Tibial nerve (tissue), 3 donors: ENCODE measurements at regions not wholly inside any gene's neighbourhood (a gene's known extent, or its start where the extent isn't known, plus 50 kb on each side); places are given as distances from the start of the nearest gene placed in this dataset.
"Not testable (repeated sequence)": the region's sequence is repeated elsewhere in the genome, so short reads cannot be mapped to it uniquely, and the experiment has no call there.

ENCODE experiments used
- CTCF ChIP-seq, 5 experiments: fragments of 200-600 bp in 3 of 5; fragments of 450-650 bp in 2 of 5; sonication (generic) in 3 of 5; IDR thresholded peaks; one replicate each; pipeline ENCODE4 v1.5.1; 2016 to 2019; ENCODE audit warnings: antibody characterized with exemption in 5 of 5, mild to moderate bottlenecking in 3 of 5, moderate library complexity in 2 of 5
- POLR2A ChIP-seq, 2 donors: fragments of 450-650 bp; IDR thresholded peaks; one replicate each; pipeline ENCODE4 v1.6.1; 2017; ENCODE audit warnings: antibody characterized with exemption in 2 of 2, mild to moderate bottlenecking in 2 of 2, moderate library complexity in 2 of 2

GRCh38 chr1:229742614-229743013 is 116.6 kb downstream of the URB2 start:
- TF ChIP-seq CTCF, POLR2A (IDR thresholded peaks at IDR 0.05): not testable (repeated sequence)
